Right lobe of liver (tissue), 4 donors: ENCODE measurements at regions not wholly inside any gene's neighbourhood (a gene's known extent, or its start where the extent isn't known, plus 50 kb on each side); places are given as distances from the start of the nearest gene placed in this dataset.

Experiments used
- POLR2A ChIP-seq: fragments of 450-650 bp; IDR thresholded peaks from one replicate; pipeline ENCODE4 v1.6.1; 2017; ENCODE audit warnings: antibody characterized with exemption, mild to moderate bottlenecking
- TF ChIP-seq, protein P1 (sequence below), 4 donors: fragments of 200-600 bp in 3 of 4; fragments of 450-650 bp in 1 of 4; IDR thresholded peaks; one replicate each; pipeline versions ENCODE4 v1.5.1 to v1.8.0; 2016 to 2022; ENCODE audit warnings: antibody characterized with exemption in 4 of 4, mild to moderate bottlenecking in 2 of 4
- donor health status: DM: no; HTN: no; CAD: no.
- donor health status: DM: no; HTN: no; CAD: no.
- donor health status: DM: no; HTN: yes; CAD: no.

DNA sequence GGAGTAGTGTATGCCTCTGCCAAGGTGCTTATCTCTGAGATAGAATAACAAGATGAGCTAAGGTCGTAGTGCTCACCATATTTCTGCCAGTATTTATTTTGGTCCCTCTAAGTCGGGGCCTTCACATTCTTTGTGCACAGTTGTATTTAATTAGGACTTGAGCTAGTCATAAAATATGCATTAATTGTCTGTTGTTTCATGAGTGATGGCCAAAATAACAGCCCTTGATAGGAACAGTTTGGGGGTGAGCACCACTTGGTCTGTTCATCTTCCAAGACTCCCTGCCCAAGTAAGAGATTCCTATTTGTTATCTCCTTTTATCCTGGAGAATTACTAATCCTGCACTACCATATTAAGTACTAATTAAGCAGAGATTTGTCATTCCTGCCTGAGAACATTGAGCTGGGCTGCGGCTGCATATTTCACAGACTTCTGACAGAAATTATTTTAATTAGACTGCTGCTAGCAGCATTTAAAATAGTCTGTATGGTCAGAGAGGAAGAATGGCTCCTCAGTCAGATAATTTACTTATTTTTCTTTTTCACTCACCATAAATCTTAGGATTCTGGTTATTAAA, 435.1 kb downstream of the MTX2 start:
- TF ChIP-seq, protein P1, sequence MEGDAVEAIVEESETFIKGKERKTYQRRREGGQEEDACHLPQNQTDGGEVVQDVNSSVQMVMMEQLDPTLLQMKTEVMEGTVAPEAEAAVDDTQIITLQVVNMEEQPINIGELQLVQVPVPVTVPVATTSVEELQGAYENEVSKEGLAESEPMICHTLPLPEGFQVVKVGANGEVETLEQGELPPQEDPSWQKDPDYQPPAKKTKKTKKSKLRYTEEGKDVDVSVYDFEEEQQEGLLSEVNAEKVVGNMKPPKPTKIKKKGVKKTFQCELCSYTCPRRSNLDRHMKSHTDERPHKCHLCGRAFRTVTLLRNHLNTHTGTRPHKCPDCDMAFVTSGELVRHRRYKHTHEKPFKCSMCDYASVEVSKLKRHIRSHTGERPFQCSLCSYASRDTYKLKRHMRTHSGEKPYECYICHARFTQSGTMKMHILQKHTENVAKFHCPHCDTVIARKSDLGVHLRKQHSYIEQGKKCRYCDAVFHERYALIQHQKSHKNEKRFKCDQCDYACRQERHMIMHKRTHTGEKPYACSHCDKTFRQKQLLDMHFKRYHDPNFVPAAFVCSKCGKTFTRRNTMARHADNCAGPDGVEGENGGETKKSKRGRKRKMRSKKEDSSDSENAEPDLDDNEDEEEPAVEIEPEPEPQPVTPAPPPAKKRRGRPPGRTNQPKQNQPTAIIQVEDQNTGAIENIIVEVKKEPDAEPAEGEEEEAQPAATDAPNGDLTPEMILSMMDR (IDR thresholded peaks at IDR 0.05), result no peak
- no peak for TF ChIP-seq POLR2A
